C4-2B (cell line): ENCODE measurements at regions not wholly inside any gene's neighbourhood (a gene's known extent, or its start where the extent isn't known, plus 50 kb on each side); places are given as distances from the start of the nearest gene placed in this dataset.

ENCODE experiments used
- ZFX ChIP-seq: fragments of 450-650 bp; IDR thresholded peaks from 2 replicates; pipeline ENCODE4 v1.6.1; 2017
- TF ChIP-seq, protein P1 (sequence below): fragments of 450-650 bp; conservative IDR thresholded peaks from 2 replicates; pipeline ENCODE4 v1.5.1; 2017; ENCODE audit warnings: mild to moderate bottlenecking

DNA sequence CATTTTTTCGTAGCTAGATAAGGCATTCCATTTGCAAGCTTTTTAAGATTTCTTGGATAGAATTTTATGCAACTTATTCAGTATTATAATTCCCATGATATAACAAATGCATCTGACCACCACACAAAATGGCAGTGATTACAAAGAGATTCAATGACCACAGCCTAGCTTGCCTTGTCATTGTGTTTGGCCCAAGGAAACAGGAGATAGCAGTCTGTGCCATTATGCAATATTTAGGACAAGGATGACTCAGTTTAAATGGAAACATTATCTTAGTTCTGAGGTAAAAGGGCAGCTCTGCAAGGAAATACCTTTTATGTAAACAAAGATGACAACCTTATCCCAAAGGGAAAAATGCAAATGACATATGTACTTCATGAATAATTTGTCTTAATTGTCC lies 89.8 kb downstream of the NUDT12 start:
- TF ChIP-seq, protein P1, sequence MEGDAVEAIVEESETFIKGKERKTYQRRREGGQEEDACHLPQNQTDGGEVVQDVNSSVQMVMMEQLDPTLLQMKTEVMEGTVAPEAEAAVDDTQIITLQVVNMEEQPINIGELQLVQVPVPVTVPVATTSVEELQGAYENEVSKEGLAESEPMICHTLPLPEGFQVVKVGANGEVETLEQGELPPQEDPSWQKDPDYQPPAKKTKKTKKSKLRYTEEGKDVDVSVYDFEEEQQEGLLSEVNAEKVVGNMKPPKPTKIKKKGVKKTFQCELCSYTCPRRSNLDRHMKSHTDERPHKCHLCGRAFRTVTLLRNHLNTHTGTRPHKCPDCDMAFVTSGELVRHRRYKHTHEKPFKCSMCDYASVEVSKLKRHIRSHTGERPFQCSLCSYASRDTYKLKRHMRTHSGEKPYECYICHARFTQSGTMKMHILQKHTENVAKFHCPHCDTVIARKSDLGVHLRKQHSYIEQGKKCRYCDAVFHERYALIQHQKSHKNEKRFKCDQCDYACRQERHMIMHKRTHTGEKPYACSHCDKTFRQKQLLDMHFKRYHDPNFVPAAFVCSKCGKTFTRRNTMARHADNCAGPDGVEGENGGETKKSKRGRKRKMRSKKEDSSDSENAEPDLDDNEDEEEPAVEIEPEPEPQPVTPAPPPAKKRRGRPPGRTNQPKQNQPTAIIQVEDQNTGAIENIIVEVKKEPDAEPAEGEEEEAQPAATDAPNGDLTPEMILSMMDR, result no peak
- TF ChIP-seq ZFX, result no peak
